SU-DHL-6 (cell line): ENCODE measurements at regions not wholly inside any gene's neighbourhood (a gene's known extent, or its start where the extent isn't known, plus 50 kb on each side); places are given as distances from the start of the nearest gene placed in this dataset.

Experiments
- EZH2phosphoT487 ChIP-seq: fragments of 200-600 bp; sonication (generic), shearing (Covaris generic); conservative IDR thresholded peaks from 2 replicates; pipeline ENCODE4 v1.6.1; 2018; ENCODE audit warnings: mild to moderate bottlenecking, antibody characterized with exemption, low read length, moderate library complexity, mixed read lengths
- TF ChIP-seq, protein P1 (sequence below): fragments of 200-600 bp; sonication (generic); IDR thresholded peaks from one replicate; pipeline ENCODE4 v1.5.1; 2017; ENCODE audit warnings: antibody characterized with exemption, mild to moderate bottlenecking, low read length, moderate library complexity; ENCODE audit not compliant: insufficient read depth, poor library complexity, severe bottlenecking

DNA sequence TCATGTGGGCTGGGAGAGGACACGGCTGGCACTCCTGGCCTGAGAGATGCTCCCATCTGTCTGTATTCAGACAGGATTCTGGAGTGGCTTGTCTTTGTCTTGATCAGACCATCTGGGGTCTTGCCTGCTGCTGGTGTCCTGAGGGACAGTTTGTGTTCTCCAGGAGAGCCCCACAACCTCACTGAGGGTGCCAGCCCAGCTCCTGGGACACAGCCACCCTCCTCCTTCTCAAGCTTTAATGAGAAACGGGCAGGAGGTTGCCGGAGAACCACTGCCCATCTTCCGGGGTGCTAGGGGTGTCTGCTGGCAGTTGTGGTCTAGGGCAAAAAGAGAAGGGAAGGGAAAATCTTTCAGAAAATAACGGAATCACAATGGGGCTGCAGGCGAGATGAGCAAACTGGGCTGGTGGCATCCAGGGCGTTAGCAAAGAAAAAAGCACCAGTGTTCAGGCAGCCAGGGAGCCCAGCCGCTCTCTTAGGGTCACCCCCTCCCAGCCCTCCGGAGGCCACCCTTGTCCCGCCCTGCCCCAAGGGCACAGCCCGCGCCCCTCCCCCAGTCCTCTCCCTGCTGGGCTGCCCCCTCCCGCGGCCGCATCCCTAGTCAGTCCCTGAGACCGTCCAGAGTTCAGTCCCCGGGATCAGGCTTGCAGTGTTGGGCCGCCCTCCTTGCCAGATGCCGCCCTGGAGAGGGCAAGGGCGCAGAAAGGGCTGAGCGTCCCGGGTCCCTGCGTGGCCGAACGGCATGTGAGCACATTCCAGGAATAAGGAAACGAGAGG is 824.7 kb downstream of the KCNJ18 start:
- no peak for TF ChIP-seq EZH2phosphoT487
- TF ChIP-seq, protein P1, sequence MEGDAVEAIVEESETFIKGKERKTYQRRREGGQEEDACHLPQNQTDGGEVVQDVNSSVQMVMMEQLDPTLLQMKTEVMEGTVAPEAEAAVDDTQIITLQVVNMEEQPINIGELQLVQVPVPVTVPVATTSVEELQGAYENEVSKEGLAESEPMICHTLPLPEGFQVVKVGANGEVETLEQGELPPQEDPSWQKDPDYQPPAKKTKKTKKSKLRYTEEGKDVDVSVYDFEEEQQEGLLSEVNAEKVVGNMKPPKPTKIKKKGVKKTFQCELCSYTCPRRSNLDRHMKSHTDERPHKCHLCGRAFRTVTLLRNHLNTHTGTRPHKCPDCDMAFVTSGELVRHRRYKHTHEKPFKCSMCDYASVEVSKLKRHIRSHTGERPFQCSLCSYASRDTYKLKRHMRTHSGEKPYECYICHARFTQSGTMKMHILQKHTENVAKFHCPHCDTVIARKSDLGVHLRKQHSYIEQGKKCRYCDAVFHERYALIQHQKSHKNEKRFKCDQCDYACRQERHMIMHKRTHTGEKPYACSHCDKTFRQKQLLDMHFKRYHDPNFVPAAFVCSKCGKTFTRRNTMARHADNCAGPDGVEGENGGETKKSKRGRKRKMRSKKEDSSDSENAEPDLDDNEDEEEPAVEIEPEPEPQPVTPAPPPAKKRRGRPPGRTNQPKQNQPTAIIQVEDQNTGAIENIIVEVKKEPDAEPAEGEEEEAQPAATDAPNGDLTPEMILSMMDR: no peak
